ENCODE measurements at regions not wholly inside any gene's neighbourhood (a gene's known extent, or its start where the extent isn't known, plus 50 kb on each side); places are given as distances from the start of the nearest gene placed in this dataset.
"Not testable (repeated sequence)": the region's sequence is repeated elsewhere in the genome, so short reads cannot be mapped to it uniquely, and the experiment has no call there.

DNA sequence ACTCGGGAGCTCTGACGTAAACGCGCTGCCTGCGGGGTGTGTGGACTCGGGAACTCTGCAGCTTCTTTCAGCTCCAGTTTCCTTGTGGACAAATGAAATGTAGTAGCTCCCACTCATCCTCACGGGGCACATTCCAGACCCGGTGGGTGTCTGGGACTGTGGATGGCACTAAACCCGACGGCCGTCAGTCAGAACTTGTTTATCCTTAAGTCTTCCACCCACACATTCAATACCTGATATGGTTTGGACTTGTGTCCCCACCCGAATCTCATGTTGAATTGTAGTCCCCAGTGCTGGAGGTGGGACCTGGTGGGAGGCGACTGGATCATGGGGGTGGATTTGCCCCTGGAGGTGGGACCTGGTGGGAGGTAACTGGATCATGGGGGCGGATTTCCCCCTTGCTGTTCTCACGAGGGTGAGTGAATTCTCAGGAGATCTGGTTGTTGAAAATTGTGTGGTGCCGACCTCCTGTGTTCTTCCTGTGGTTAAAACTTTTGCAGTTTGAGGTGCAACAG, 81.2 kb upstream of the SNTG2 start:
- DNase-seq, result no peak
- Histone ChIP-seq H3K27me3 (peaks cover 0 to 46% (median 15%) of the 10 kb centered on the region in 3 donors), H3K9me3 (no peaks in the 10 kb centered on the region), H3K4me3 (no peak overlapping the region), H3K36me3 (no peaks in the 10 kb centered on the region), H3K4me1 (peaks cover 0 to 12% (median 0%) of the 10 kb centered on the region in 4 donors), H3K27ac (no peak overlapping the region)
- intact Hi-C loops (cut with DNase I; ENCODE audit: low total_unique reads), result no loop called here
- 54 to 80% (median 72%) methylated on average over 7 to 16 of the region's 16 CpGs for WGBS, 5 donors
- no peak for TF ChIP-seq EP300 (IDR thresholded peaks at IDR 0.05)
- no peak for TF ChIP-seq POLR2A (IDR thresholded peaks at IDR 0.05)
- no peak for TF ChIP-seq CTCF (IDR thresholded peaks at IDR 0.05)
- no peak for TF ChIP-seq POLR2AphosphoS5 (IDR thresholded peaks at IDR 0.05)

DNA sequence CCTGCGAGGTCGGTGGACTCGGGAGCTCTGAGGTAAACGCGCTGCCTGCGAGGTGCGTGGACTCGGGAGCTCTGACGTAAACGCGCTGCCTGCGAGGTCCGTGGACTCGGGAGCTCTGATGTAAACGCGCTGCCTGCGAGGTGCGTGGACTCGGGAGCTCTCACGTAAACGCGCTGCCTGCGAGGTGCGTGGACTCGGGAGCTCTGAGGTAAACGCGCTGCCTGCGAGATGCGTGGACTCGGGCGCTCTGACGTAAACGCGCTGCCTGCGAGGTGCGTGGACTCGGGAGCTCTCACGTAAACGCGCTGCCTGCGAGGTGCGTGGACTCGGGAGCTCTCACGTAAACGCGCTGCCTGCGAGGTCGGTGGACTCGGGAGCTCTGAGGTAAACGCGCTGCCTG, 81.8 kb upstream of the SNTG2 start:
- H3K27ac ChIP-seq; DNase-seq; intact Hi-C loops (cut with DNase I; ENCODE audit: low total_unique reads); H3K4me3 ChIP-seq; H3K9me3 ChIP-seq; H3K36me3 ChIP-seq: not testable (repeated sequence)
- Histone ChIP-seq H3K27me3 (peaks cover 0 to 43% (median 15%) of the 10 kb centered on the region in 3 donors), H3K4me1 (peaks cover 0 to 12% (median 0%) of the 10 kb centered on the region in 4 donors)
- 60 to 92% (median 88%) methylated on average over 12 to 47 of the region's 51 CpGs; no CpG with 5 or more reads in 1 of the 5 donors for WGBS, 5 donors

GRCh38 chr2:867296-867695, 83.4 kb upstream of the SNTG2 start:
- Histone ChIP-seq H3K36me3 (no peaks in the 10 kb centered on the region), H3K9me3 (no peaks in the 10 kb centered on the region), H3K4me1 (peaks cover 0 to 12% (median 0%) of the 10 kb centered on the region in 4 donors), H3K4me3 (no peak overlapping the region), H3K27ac (no peak overlapping the region), H3K27me3 (peaks cover 0 to 47% (median 14%) of the 10 kb centered on the region in 3 donors)
- DNase-seq, result no peak
- TF ChIP-seq CTCF (IDR thresholded peaks at IDR 0.05) (no peak), EP300 (IDR thresholded peaks at IDR 0.05) (no peak), POLR2A (IDR thresholded peaks at IDR 0.05) (no peak), POLR2AphosphoS5 (IDR thresholded peaks at IDR 0.05) (no peak)
- 79 to 89% (median 88%) methylated on average over 9 of the region's 9 CpGs for WGBS, 5 donors
- intact Hi-C loops (cut with DNase I; ENCODE audit: low total_unique reads), result no loop called here

- Histone ChIP-seq H3K4me3 (no peak overlapping the region), H3K27me3 (peaks cover 0 to 46% (median 10%) of the 10 kb centered on the region in 3 donors)
Measured at GRCh38 chr2:866887-867286, 83.8 kb upstream of the SNTG2 start.

More at GRCh38 chr2:866887-867286, 83.8 kb upstream of the SNTG2 start:
- no peaks in the 10 kb centered on the region for H3K36me3 ChIP-seq
- TF ChIP-seq CTCF (IDR thresholded peaks at IDR 0.05) (no peak), POLR2AphosphoS5 (IDR thresholded peaks at IDR 0.05) (no peak), EP300 (IDR thresholded peaks at IDR 0.05) (no peak), POLR2A (IDR thresholded peaks at IDR 0.05) (no peak)
- no peak overlapping the region for H3K27ac ChIP-seq
- peaks cover 0 to 12% (median 0%) of the 10 kb centered on the region in 4 donors for H3K4me1 ChIP-seq
- no peaks in the 10 kb centered on the region for H3K9me3 ChIP-seq
- 37 to 53% (median 43%) methylated on average over 6 of the region's 6 CpGs for WGBS, 5 donors
- intact Hi-C loops (cut with DNase I; ENCODE audit: low total_unique reads), result no loop called here
- DNase-seq, result no peak

Data from stomach (tissue), 8 donors.